Activated CD4-positive, alpha-beta T cell treated with anti-CD3 and anti-CD28 coated beads, Interleukin-10, Interleukin-2, amounts not matched to agents 100 ng/mL and 50 ng/mL, durations not matched to agents 16 hours and 8 hours (primary cell): ENCODE measurements at regions not wholly inside any gene's neighbourhood (a gene's known extent, or its start where the extent isn't known, plus 50 kb on each side); places are given as distances from the start of the nearest gene placed in this dataset.

Source experiments
- DNase-seq: peaks from one replicate; pipeline ENCODE4 v3.0.0-alpha.2; 2020

DNA sequence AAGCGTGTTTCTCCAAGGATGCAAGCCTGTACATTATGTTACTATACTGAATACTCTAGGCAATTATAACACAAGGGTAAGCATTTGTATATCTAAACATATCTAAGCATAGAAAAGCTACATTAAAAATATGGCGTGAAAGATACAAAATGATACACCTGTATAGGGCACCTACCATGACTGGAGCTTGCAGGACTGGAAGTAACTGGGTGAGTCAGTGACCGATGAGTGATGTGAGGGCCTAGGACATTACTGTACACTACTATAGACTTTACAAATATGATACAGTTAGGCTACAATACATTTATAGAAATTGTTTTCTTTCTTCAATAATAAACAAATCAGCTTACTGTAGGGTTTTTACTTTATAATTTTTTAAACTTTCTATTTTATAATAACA is 1127.2 kb upstream of the LRRN3 start:
- no peak for DNase-seq

GRCh38 chr7:109964780-109965179 is 1126.1 kb upstream of the LRRN3 start:
- DNase-seq = no peak

DNA sequence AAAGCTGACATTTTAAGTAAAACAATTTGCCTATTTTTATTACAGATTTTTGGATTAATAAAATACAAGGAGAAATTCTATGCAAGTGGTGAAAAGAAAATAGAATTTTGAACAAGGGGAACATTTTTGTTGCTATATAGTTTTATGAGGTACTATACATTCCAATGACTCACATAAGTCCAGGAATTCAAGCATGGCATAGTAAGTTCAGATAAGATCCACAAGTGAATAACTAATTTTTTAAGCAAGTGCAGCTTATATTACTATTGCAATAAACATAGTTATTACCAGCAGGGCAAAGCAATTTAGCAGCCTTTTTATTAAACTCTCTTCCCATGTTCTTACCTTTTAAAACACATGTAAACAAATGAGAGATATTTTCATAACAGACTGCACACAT is 1123.5 kb upstream of the LRRN3 start:
- DNase-seq = no peak

- no peak for DNase-seq
Observed at GRCh38 chr7:109983618-109984017, 1107.3 kb upstream of the LRRN3 start.

- no peak for DNase-seq
Observed at GRCh38 chr7:109984729-109985128, 1106.2 kb upstream of the LRRN3 start.

- DNase-seq = no peak
Observed at GRCh38 chr7:109986701-109987100, 1104.2 kb upstream of the LRRN3 start.

DNA sequence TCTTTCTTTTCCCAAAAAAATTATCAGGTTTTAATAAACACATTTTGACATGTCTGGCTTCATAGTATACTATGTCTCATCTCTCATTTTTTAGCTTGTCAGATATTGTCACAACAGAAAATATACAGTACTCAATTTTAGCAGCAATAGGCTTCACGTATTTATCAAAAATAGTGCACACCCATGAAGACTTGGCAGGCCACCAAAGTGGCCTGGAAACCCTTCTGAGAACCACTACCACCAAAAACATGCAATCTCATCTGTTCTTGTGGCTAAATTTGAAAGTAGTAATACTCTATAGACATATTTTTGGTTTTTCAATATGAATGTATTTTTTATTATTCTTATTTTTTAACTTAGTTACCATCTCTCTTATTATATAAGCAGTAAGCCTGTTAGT is 1094.5 kb upstream of the LRRN3 start:
- no peak for DNase-seq

DNA sequence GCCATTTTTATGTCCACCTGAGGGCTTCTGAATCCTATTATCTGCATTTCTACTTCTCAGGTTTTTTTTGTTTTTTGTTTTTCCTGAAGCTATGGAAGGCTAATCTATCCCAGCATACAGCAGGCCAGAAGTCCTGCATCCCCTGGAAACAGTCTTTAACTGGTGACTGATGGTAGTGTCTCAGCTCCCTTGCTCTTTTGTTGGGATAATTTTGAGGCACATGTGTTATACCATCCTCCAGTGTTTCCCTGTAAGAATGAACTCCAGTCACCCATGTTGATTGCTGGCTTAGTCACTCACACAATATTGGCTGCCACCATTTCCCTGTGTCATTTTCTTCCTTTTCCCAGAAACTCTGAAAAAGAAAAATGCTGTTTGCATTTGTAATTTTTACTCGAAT is 1094.0 kb upstream of the LRRN3 start:
- DNase-seq = no peak

DNA sequence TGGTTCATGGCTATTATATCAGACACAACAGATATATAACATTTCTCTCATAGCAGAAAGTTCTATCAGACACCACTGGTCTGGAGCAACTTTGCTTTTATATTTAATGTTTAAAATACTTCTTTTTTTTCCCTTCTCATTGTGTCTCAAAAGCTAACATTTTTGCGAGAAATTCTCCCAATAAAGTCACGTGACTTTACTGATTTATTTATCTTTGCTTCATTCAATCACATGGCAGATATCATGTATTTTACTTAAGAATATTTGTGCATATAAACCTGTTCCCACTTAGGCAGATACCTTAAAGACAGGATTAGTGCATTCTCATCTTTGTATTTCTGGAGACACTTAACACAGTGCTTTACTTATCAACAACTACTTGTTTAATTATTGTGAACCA is 1093.1 kb upstream of the LRRN3 start:
- DNase-seq = no peak

GRCh38 chr7:110001254-110001938 is 1089.5 kb upstream of the LRRN3 start:
- no peak for DNase-seq

GRCh38 chr7:110003827-110004226 is 1087.1 kb upstream of the LRRN3 start:
- DNase-seq = no peak

- DNase-seq = no peak
Observed at GRCh38 chr7:110007320-110008063, 1083.4 kb upstream of the LRRN3 start.

GRCh38 chr7:110010359-110010758 is 1080.6 kb upstream of the LRRN3 start:
- DNase-seq = no peak

GRCh38 chr7:110017405-110017804 is 1073.5 kb upstream of the LRRN3 start:
- no peak for DNase-seq

GRCh38 chr7:110027385-110027784 is 1063.5 kb upstream of the LRRN3 start:
- no peak for DNase-seq

- no peak for DNase-seq
Observed at GRCh38 chr7:110043519-110043918, 1047.4 kb upstream of the LRRN3 start.

GRCh38 chr7:110050785-110051184 is 1040.1 kb upstream of the LRRN3 start:
- DNase-seq = no peak

GRCh38 chr7:110051372-110051771 is 1039.6 kb upstream of the LRRN3 start:
- DNase-seq = no peak

DNA sequence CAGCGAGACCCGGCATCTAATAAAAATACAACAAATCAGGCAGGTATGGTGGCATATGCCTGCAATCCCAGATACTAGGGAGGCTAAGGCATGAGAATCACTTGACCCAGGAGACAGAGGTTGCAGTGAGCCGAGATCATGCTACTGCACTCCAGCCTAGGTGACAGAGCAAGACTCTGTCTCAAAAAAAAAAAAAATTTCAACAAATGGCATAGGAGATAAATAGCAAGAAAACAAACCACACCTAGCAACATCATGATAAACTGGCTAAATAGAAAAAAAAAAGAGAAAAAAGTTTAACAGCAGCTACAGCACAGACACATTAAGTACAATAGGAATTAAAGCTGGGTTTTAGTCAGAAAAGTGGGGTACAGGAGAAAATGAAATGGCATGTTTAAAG is 1034.6 kb upstream of the LRRN3 start:
- no peak for DNase-seq

DNA sequence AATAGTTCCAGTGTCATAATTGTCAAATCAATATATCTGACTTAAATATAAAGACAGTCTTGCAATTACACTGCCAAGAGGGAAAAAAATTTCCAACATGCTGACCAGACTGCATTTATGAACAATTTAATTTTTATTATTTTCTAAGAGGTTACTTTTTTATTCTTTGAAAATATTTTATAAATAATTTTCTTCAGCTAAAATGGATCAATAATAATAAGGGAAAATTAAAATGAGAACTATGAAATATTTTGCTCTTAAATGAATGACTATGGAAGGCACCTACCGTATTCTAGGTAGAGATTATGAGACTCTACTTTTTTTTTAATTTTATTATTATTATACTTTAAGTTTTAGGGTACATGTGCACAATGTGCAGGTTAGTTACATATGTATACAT is 1032.5 kb upstream of the LRRN3 start:
- DNase-seq = no peak

GRCh38 chr7:110061387-110061786 is 1029.5 kb upstream of the LRRN3 start:
- DNase-seq = no peak

DNA sequence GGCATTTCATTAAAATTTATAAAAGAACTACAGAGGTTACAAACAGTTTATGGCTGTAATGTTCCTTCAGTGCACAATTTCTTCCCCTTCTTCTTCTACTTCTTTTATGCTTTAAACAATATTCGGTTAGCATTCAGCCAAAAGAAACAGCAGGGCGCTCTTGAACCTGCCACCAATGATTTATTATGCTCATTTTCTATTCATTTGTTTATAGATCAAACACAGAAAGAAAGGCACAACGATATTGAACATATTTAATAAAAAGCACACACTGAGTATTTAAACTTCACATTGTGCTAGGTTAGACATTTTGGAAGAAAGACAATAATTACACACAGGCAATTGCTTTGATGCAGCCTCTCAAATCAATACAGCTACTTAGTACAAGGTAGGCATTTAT is 1025.8 kb upstream of the LRRN3 start:
- DNase-seq = no peak

DNA sequence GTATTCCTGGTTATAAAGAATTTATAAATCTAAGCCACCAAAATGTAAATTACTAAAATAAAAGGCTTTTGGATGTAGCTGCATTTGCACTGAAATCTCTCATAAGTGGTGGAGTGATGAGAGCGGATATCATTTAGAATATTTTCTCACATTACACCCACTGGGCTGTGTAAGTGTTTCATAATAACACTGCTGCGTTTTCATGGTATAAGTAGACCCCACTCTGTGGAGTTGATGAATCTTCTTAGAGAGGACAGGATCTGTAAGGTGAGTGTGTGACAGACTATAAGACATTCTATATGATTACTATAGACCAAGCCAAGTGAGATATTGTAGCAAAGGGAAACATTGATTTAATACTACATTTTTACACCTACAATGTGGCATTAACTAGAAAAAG is 1024.1 kb upstream of the LRRN3 start:
- no peak for DNase-seq

DNA sequence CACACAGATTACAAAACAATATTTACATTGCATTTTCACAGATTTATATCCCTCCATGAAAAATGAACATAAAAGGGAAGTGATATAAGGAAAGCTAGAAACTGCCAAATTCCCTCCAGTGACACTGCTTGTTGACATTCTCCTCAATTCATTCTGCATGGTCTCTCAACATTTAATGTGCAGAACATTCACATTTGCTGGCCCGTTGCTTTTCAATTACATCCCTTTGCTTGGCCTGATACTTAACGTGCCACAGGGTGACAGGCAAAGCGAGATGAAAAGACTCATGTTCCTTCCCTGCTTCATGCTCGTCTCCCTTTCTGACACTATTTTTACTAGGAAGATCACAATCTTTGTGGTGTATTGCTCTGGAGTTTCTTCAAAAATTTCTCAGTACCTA is 1019.7 kb upstream of the LRRN3 start:
- no peak for DNase-seq

DNA sequence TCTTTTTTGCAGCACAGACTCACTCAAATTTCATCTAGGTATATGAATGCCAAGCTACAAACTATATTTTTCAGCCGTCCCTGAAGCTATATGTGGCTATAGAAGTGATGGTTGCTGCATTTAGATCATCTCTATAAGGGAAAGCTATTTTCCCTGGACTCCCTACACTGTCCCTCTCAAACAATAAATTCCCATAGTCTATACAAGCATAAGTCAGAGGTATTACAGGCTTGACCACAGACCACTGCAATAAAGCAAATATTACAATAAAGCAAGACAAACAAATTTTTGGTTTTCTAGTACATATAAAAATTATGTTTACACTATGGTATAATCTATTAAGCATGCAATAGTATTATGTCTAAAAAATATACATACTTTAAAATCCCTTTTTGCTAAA is 1015.5 kb upstream of the LRRN3 start:
- no peak for DNase-seq
